GM19035 (cell line): ENCODE measurements at regions not wholly inside any gene's neighbourhood (a gene's known extent, or its start where the extent isn't known, plus 50 kb on each side); places are given as distances from the start of the nearest gene placed in this dataset.

ENCODE experiments used
- ATAC-seq: cut with Tn5 transposase; IDR thresholded peaks from one replicate; pipeline ENCODE4 v1.9.1; 2021; ENCODE audit not compliant: unreplicated experiment

DNA sequence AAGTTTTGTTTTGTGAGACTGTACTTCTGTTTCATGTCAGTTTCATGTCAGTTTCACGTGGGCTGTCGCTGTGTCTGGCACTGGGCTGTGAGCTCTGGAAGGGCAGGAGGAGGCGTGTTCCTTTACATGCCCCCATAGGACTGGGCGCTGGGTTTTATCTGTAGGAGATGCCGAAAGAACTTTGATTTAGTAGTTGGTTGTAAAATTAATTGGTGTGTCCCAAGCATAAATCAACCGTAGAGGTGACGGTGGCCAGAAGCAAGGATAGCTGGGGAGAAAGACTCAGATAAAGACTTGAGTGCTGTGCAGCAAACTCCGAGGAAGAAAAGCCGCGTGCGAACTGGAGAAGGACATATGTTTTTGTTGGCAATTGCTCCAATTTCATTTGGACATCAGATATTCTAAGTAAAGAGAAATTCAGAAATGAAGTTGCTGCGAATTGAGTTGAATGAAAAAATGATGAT, 182.5 kb downstream of the VRK1 start:
- ATAC-seq: no peak

DNA sequence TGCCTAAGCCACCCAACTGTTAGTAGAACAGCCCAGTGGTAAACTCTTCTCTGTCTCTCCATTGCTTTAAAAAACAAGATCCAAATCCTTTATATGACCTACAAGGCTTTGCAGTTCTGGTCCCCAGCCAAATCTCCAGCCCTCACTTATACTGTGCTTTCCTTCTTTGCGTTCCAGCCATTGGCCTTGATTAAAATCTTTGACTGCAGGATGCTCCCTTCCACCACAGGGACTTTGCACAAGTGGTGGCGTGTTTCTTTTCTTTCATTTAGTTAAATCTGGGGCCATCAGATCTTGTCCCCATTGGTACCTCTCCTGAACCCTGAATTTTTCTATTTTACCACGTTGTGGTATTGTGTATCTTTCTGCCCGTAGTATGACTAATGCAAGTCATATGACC, 183.7 kb downstream of the VRK1 start:
- no peak for ATAC-seq

DNA sequence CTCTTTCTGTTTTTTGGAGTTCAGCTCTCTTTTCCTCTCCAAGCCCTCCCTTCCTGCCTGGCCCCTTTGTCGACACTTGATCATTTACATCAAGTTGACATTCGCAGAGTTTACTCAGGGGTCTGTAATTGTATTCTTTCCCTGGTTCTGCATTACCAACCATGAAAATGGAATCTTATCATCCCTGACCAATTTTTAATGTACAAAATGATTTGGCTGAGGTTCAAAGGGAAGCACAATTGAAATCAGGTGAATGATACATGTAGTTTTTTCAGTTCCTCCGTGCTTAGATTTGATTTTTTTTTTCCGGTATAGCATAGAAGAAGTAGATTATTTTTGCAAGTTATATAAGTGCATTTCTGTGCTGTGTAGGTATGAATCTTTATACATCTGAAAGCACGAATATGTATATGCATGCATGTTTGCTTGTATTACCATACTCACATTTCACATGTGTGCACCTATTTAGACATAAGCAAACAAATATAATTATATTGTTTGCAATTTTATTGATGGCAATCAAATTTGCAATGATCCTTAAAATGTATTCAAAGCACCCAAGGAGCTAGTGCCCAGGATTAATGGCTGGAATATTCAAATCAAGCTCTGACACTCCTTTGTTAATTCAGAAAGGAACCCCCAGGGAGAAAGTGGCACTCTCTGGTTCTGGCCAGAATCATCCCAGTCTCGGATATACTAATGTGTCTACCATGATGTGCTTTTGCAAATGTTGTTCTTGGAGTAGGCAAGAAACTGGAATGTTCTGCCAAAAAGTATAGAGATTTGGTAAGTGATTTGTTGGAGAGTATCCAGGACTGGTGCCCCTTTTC, 189.3 kb downstream of the VRK1 start:
- ATAC-seq: no peak

DNA sequence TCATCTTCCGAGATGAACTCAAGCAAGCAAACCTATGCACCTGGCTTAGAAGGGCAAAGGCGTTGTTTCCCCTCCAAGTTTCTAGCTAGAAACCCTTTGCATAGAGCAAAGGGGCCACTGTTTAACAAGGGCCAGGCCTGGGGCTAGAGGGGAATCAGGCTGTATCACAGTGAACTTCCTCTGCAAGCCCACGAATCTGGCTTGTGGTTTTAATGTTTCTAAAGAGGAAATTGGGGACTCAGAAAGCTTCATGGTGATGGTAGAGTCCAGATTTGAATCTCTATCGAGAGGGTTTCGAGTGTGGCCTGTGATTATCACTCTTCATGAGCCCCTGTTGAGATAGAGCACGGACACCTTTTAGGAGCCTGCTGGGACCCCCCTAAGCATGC, 189.9 kb downstream of the VRK1 start:
- ATAC-seq: no peak

DNA sequence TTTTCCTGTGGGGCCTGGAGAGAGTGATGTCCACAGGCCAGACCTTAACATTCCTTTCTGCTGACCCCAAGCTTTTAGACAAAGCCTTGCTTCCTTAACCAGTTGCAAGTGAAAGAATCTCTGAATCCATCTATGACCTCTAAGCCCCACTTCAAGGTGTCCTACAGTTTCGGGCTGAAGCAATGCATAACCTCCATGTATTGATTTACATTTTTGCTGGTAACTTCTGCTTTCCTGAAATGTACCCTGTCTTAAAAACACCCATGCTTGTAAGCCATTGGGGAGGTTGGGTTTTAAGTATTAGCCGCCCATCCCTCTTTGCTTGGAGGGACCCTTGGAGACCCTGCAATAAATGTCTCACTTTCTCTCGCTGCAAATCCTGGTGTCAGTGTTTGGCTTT, 190.6 kb downstream of the VRK1 start:
- ATAC-seq: no peak

DNA sequence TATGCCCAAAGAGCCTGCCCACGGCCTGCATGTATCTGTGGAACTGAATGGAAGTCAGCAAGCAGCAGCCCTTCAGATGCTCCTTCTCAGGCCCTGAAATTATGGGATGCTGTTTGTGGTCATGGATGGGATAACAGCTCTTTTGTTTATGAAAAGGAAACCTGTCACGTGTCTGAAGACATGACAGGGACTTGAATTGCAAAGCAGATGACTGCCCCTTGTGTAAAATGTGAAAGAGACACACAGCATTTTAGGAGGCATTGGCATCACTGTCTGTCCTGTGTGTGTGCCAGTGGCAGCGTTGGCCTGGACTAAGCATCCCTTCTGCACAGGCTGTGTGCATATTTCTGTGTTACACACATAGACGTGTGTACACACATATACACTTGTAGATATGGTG, 192.1 kb downstream of the VRK1 start:
- no peak for ATAC-seq

DNA sequence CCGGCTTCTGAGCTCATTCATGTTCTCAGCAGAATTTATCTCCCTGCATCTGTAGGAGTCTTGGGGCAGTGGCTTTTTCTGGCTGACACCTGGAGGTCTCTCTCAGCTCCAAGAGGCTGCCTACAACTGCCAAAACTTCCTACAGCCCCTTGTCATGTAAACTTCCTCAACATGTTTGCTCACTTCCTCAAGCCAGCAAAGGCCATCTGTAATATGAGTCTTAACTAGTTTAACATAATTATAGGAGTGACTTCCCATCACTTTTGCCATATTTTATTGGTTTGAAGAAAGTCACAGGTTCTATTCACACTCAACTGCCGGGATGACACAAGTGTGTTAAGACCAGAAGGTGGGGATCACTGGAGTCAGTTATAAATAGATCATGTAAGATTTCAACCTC, 194.0 kb downstream of the VRK1 start:
- no peak for ATAC-seq

DNA sequence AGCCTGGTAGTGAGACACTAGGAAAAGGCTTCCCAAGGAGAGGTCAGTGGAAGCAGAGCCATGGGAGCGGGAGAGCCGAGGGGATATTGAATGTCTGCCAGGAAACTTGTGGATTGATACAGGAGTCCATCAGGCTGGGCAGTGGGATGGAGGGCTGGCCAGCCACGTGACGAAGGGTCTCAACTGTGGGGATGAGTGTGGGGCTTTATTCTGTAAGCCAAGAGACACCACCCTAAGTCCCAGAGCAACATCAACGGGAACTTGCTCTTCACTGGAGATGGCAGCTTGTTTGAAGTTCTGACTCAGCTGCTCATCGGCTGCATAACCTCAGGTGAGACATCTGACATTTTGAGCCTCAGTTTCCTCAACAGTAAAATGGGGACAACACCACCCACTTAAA, 197.8 kb downstream of the VRK1 start:
- no peak for ATAC-seq

DNA sequence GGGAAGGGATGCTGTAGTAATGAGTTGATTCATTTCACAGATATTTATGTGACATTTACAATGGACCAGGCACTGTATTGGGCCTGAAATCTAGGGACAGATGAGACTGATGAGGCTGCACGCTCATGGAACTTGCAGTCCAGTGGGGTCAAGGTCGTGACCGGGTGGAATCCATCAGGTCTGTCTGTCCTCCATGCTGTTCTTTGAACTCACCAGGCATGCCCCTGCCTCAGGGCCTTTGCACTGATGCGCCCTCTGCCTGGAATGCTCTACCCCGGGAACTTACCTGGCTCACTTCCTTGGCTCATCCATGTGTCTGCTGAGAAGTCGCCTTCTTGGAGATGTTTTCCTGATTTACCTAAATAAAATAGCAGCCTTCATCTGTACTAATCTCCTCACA, 200.1 kb downstream of the VRK1 start:
- ATAC-seq: no peak

DNA sequence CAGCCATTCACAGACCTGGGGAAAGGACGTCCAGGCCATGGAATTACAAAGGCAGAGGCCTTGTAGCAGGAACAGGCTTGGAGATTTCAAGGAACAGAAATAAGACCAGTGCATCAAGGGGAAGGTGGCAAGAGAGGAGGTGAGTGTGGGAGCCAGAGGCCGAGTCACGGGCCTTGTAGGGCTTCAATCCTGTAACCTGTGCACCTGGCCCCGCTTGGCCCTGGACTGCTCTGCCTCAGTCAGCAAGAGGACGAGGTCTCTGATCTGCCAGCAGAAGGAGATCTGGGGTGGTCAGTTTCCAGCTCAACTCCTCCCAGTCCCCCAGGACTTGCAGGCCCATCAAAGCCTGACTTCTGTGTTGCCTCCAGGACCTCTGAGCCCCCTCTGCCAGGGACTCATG, 200.8 kb downstream of the VRK1 start:
- no peak for ATAC-seq

DNA sequence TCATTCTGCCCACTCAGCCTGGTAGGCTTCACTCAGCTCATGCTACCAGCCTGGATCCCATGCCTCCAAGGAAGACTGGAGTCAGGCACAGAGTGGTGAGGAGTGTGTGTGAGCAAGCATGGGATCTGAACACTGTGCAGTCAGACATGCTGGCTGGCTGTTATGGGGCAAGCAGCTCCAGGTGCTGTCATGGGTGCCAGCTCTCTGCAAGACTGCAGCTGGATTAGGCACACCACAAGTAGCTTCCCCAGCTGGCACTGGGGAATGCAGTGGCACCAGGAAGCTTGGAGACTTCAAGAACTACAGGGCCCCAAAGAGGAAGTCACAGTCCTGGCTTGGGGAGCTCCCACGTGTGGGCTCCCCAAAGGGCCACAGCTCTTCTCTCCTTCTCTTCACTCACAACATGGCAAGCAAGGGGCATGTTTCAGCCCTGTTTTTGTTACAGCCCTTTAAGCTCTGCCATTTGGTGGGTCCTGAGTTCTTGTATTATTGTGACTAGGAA, 202.5 kb downstream of the VRK1 start:
- ATAC-seq: no peak

DNA sequence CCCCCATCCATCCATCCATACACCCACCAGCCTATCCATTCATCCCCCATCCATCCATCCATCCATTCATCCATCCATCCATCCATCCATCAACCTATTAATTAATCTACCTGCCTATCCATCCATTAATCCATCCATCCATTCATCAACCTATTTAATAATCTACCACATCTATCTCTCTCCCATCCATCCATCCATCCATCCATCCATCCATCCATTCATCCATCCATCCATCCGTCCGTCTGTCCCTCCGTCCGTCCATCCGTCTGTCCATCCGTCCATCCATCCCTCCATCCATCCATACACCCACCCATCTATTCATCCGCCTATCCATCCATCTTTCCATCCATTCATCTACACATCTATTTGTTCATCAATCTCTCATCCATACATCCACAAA, 205.3 kb downstream of the VRK1 start:
- no peak for ATAC-seq

DNA sequence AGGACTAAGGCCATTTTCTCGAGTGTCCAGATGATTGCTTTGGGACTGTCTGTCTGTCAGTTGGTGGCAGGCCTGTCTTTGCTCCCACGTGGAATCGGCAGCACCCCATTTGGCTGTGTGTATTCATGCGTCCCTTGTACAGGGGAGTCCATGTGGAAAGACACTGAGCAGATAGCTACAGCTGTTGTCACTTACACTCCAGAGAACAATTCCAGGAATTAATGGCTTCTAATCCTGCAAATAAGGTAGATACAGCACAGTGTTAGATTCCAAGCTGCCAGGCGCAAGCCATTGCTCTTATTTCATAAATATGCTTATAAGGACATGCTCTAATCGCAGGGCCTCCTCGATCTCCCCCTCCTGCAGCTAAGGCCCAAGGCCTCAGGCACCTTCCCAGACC, 208.8 kb downstream of the VRK1 start:
- ATAC-seq: no peak

DNA sequence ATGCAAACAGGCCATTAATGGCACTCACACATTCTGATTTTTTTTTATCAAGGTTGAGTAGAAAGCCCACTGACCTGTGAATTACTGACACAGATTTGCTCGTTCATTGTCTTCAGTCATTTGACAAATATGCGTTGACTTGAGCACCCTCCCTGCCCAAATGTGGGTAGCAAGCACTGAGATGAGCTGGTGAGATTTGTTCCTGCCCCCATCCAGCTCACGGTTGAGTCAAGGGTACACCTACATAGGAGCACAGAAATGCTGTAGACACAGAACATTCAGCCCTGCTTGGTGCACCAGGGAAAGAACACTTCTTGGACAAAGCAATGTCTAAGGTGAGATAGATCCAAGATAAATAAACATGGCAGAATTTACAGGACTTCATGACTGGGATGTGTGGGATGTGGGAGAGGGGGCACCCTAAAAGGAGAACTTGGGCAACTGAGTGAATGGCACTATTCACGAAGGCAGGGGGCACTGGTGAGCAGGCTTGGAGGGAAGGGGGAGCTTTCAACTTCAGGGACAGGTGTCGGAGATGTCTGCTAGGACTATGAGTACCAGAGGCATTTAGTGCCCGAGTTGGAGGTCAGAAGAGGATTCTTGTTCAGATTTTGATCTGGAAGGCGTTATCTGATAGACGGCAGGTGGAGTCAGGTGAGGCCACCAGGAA, 213.4 kb downstream of the VRK1 start:
- ATAC-seq: no peak

DNA sequence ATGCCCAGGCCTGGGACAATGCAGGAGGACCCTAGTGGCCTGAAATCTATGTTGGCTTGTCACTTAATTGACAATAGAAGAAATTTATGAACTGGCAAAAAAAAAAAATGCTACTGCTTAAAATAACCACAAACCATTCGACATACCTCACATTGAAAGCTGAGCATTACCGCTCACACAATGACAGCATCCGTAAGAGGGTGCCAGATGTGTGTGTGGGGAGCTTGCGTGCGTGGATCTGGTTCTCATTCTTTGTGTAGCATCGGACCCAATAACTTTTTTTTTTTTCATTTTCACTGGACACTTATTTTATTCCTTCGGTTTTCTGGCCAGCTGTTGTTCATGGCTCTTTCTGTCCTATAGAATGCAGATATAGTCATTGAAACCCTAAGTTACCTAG, 216.7 kb downstream of the VRK1 start:
- no peak for ATAC-seq

DNA sequence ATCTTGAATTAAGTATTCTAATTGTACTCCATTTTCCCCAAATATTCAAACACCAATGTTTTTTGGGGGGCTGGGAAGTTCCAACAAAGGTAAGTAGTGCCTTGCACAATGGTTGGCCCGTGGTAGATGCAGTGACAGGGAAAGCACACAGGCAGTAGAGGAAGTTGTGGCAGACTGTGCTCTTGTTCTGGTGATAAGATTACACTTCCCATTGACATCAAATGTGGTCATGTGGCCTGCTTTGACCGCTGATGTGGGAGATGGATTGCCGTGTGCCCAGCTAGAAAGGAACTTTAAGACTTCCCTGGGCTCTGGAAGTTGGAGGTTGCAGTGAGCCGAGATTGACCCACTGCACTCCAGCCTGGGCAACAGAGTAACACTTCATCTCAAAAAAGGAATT, 223.8 kb downstream of the VRK1 start:
- ATAC-seq: no peak

DNA sequence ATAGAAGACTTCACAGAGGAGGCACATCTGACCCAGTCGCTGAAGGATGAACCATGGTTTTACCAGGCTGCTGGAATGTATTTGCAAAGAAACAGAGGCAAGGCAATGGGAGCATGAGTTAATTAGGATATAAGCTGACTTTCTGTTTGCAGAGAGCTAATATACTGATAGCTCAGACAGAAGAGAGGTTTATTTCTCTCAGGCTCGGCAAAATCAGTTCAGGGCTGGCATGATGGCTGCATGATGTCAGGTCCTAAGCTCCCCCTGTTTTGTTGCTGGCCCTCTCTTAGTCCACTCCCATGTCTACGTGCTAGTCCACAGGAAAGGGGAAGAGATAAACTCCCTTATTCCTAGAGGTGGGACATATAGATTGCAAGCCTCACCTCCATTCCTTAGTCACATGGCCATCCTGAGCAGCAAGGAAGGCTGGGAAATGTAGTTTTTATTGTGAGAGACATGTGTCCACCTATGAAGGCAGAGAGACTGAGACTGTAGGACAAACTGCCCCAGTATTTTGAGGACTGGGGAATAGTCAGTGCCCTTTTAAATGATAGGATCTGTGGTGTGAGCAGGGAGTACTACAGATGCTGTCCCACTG, 224.5 kb downstream of the VRK1 start:
- no peak for ATAC-seq

DNA sequence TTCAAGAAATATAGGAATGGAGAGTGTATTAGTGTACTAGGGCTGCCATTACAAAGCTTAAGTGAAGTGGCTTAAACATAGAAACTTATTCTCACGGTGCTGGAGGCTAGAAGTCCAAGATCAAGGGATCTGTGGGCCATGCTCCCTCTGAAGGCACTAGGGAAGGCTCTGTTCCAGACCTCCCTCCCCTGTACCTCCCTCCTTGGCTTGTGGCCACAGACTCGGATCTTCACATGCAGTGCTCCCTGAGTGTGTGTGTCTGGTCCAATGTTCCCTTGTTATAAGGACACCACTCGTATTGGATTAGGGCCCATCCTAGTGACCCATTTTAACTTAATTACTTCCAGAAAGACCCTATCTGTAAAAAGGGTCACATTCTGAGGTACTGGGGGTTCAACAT, 225.6 kb downstream of the VRK1 start:
- no peak for ATAC-seq

DNA sequence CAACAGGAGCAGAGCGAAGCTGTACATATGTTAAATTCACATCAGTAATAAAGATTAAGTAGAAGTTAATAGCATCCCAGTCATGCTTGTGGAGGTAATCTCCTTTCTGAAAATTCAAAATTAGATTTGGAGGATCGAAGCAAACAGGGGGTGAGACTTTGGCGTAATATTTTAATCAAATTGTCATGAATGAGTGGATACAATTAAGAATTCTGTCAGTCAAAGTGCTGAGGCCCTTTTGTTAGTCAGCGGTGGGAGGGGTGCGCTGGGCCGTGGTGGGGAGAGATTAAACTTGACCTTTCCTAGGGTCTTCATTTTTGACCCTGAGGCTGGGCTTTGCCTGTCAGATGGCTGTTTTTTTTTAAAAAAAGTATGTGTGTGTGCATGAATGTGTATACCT, 226.7 kb downstream of the VRK1 start:
- no peak for ATAC-seq

DNA sequence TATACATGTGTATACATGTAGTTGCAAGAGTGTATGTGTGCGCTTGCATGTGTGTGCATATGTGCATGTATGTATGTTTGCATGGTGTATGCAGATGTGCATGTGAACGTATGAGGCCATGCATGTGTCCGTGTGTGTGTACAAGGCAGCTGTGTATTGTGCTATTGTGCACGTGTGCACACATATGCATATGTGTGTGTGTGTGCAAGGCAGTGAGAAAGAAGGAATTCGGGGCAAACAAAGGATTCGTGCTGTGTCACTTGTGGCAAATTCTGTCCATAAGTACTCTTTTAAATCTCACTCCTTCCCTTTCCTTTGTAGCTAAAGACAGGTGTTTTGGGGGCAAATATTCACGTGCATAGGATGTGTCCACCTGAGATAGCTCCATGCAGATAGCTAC, 227.1 kb downstream of the VRK1 start:
- no peak for ATAC-seq

DNA sequence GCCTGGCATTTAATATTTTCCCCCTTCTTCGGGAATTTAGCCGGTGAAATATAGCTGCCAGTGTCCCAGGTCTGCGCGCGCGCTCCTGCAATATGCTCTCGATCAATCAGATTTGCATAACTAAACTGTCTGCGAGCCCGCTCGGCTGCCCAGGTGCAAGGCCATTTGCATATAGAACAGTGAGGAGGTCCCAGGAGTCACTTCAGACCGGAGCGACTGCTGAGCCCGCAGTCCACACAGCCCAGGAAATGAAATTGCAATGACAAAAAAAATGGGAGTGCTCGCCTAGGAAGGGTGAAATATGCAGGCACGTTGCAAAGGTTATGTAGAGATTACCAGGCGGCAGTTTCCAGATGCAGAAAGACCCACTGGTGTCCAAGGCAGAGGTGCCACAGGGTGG, 228.5 kb downstream of the VRK1 start:
- ATAC-seq: no peak
